ENCODE measurements at regions not wholly inside any gene's neighbourhood (a gene's known extent, or its start where the extent isn't known, plus 50 kb on each side); places are given as distances from the start of the nearest gene placed in this dataset.

GRCh38 chr12:19688532-19688931 lies 249.2 kb downstream of the AEBP2 start:
- no peak for TF ChIP-seq SUZ12 (IDR thresholded peaks at IDR 0.05)
- no peak for TF ChIP-seq NFRKB (IDR thresholded peaks at IDR 0.05)
- TF ChIP-seq, protein P1, sequence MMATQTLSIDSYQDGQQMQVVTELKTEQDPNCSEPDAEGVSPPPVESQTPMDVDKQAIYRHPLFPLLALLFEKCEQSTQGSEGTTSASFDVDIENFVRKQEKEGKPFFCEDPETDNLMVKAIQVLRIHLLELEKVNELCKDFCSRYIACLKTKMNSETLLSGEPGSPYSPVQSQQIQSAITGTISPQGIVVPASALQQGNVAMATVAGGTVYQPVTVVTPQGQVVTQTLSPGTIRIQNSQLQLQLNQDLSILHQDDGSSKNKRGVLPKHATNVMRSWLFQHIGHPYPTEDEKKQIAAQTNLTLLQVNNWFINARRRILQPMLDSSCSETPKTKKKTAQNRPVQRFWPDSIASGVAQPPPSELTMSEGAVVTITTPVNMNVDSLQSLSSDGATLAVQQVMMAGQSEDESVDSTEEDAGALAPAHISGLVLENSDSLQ (IDR thresholded peaks at IDR 0.05) = no peak
- no peak for TF ChIP-seq FOXM1 (IDR thresholded peaks at IDR 0.05; ENCODE audit: borderline replicate concordance)
- no peak for TF ChIP-seq FOXK2 (IDR thresholded peaks at IDR 0.05)
- TF ChIP-seq LEF1 (IDR thresholded peaks at IDR 0.05; ENCODE audit: borderline replicate concordance) = no peak

All from HEK293T (cell line).